ENCODE measurements at regions not wholly inside any gene's neighbourhood (a gene's known extent, or its start where the extent isn't known, plus 50 kb on each side); places are given as distances from the start of the nearest gene placed in this dataset.

GRCh38 chrX:39665830-39666518 is 431.8 kb downstream of the BCOR start:
- H3K27me3 ChIP-seq (ENCODE audit: low read depth, low read length): no peaks in the 10 kb centered on the region

GRCh38 chrX:39667191-39667590 is 430.6 kb downstream of the BCOR start:
- Histone ChIP-seq H3K27ac (ENCODE audit: low read length) (no peak overlapping the region), H3K4me3 (ENCODE audit: low read length) (no peak overlapping the region), H3K4me2 (ENCODE audit: low read length) (no peak overlapping the region), H4K20me1 (ENCODE audit: insufficient read depth, low read length) (no peaks in the 10 kb centered on the region), H3K27me3 (ENCODE audit: low read depth, low read length) (no peaks in the 10 kb centered on the region), H3K79me2 (ENCODE audit: low read length) (no peaks in the 10 kb centered on the region), H2AFZ (ENCODE audit: low read depth, low read length) (no peak overlapping the region), H3K9ac (ENCODE audit: low read length) (no peak overlapping the region), H3K9me3 (ENCODE audit: insufficient read depth, low read length) (no peaks in the 10 kb centered on the region), H3K36me3 (replicated peaks; ENCODE audit: low read depth, low read length) (no peaks in the 10 kb centered on the region), H3K4me1 (ENCODE audit: low read length) (no peaks in the 10 kb centered on the region)
- TF ChIP-seq EZH2phosphoT487 (IDR thresholded peaks at IDR 0.05; ENCODE audit: low read depth): no peak
- no peak for TF ChIP-seq CTCF (IDR thresholded peaks at IDR 0.05; ENCODE audit: low read depth, low read length)

More at GRCh38 chrX:39665830-39666518, 431.8 kb downstream of the BCOR start:
- Histone ChIP-seq H3K4me1 (ENCODE audit: low read length) (no peaks in the 10 kb centered on the region), H2AFZ (ENCODE audit: low read depth, low read length) (no peak overlapping the region), H3K79me2 (ENCODE audit: low read length) (no peaks in the 10 kb centered on the region), H3K27ac (ENCODE audit: low read length) (no peak overlapping the region), H3K9me3 (ENCODE audit: insufficient read depth, low read length) (no peaks in the 10 kb centered on the region), H3K36me3 (replicated peaks; ENCODE audit: low read depth, low read length) (no peaks in the 10 kb centered on the region), H4K20me1 (ENCODE audit: insufficient read depth, low read length) (no peaks in the 10 kb centered on the region), H3K9ac (ENCODE audit: low read length) (no peak overlapping the region), H3K4me3 (ENCODE audit: low read length) (no peak overlapping the region), H3K4me2 (ENCODE audit: low read length) (no peak overlapping the region)
- TF ChIP-seq EZH2phosphoT487 (IDR thresholded peaks at IDR 0.05; ENCODE audit: low read depth): no peak
- no peak for TF ChIP-seq CTCF (IDR thresholded peaks at IDR 0.05; ENCODE audit: low read depth, low read length)

GRCh38 chrX:39667736-39668482 is 429.8 kb downstream of the BCOR start:
- Histone ChIP-seq H3K4me1 (ENCODE audit: low read length) (no peaks in the 10 kb centered on the region), H3K27me3 (ENCODE audit: low read depth, low read length) (no peaks in the 10 kb centered on the region), H3K9me3 (ENCODE audit: insufficient read depth, low read length) (no peaks in the 10 kb centered on the region), H3K79me2 (ENCODE audit: low read length) (no peaks in the 10 kb centered on the region), H3K36me3 (replicated peaks; ENCODE audit: low read depth, low read length) (no peaks in the 10 kb centered on the region), H3K4me3 (ENCODE audit: low read length) (no peak overlapping the region), H4K20me1 (ENCODE audit: insufficient read depth, low read length) (no peaks in the 10 kb centered on the region), H3K9ac (ENCODE audit: low read length) (no peak overlapping the region), H3K4me2 (ENCODE audit: low read length) (no peak overlapping the region), H2AFZ (ENCODE audit: low read depth, low read length) (no peak overlapping the region), H3K27ac (ENCODE audit: low read length) (no peak overlapping the region)
- TF ChIP-seq EZH2phosphoT487 (IDR thresholded peaks at IDR 0.05; ENCODE audit: low read depth) (no peak), CTCF (IDR thresholded peaks at IDR 0.05; ENCODE audit: low read depth, low read length) (no peak)

GRCh38 chrX:39669668-39670067 is 428.1 kb downstream of the BCOR start:
- Histone ChIP-seq H3K36me3 (replicated peaks; ENCODE audit: low read depth, low read length) (no peaks in the 10 kb centered on the region), H3K4me2 (ENCODE audit: low read length) (no peak overlapping the region), H2AFZ (ENCODE audit: low read depth, low read length) (no peak overlapping the region), H3K9me3 (ENCODE audit: insufficient read depth, low read length) (no peaks in the 10 kb centered on the region), H3K27ac (ENCODE audit: low read length) (no peak overlapping the region), H3K4me3 (ENCODE audit: low read length) (no peak overlapping the region), H3K27me3 (ENCODE audit: low read depth, low read length) (no peaks in the 10 kb centered on the region), H4K20me1 (ENCODE audit: insufficient read depth, low read length) (no peaks in the 10 kb centered on the region), H3K9ac (ENCODE audit: low read length) (no peak overlapping the region), H3K4me1 (ENCODE audit: low read length) (no peaks in the 10 kb centered on the region), H3K79me2 (ENCODE audit: low read length) (no peaks in the 10 kb centered on the region)
- TF ChIP-seq CTCF (IDR thresholded peaks at IDR 0.05; ENCODE audit: low read depth, low read length): no peak
- no peak for TF ChIP-seq EZH2phosphoT487 (IDR thresholded peaks at IDR 0.05; ENCODE audit: low read depth)

Data from OCI-LY3 (cell line).